Astrocyte of the cerebellum (primary cell): ENCODE measurements at regions not wholly inside any gene's neighbourhood (a gene's known extent, or its start where the extent isn't known, plus 50 kb on each side); places are given as distances from the start of the nearest gene placed in this dataset.

Experiments used
- DNase-seq: peaks from one replicate; pipeline ENCODE4 v3.0.0-alpha.2; 2011; ENCODE audit warnings: low read depth
- H3K4me3 ChIP-seq: 2 replicates; pipeline ENCODE4 v1.5.1; 2011; ENCODE audit warnings: mild to moderate bottlenecking, low read depth, low read length, moderate library complexity
- CTCF ChIP-seq: IDR thresholded peaks from 2 replicates; pipeline ENCODE4 v1.5.1; 2012; ENCODE audit warnings: low read length, low read depth, moderate library complexity, mild to moderate bottlenecking; ENCODE audit errors: missing control alignments
- in situ Hi-C: cut with HindIII; loops from 2 replicates; pipeline ENCODE4 v1.10.0; 2017; ENCODE audit warnings: low sequenced_read_pairs

- H3K4me3 ChIP-seq: no peak overlapping the region
- in situ Hi-C loops: no loop called here
- TF ChIP-seq CTCF: no peak
- no peak for DNase-seq
These were observed 190.1 kb upstream of the SPRED2 start for GRCh38 chr2:65622499-65622898.

GRCh38 chr2:65620524-65620923 lies 188.1 kb upstream of the SPRED2 start:
- in situ Hi-C loops: no loop called here
- H3K4me3 ChIP-seq: no peak overlapping the region
- TF ChIP-seq CTCF: peak; percentile 23
- no peak for DNase-seq

- no peak for TF ChIP-seq CTCF
- DNase-seq: no peak
- no peak overlapping the region for H3K4me3 ChIP-seq
- in situ Hi-C loops: no loop called here
These were observed 187.6 kb upstream of the SPRED2 start for GRCh38 chr2:65620026-65620425.

- no peak for TF ChIP-seq CTCF
- no peak overlapping the region for H3K4me3 ChIP-seq
- in situ Hi-C loops: no loop called here
- DNase-seq: no peak
These were observed 183.2 kb upstream of the SPRED2 start for GRCh38 chr2:65615602-65616001.

- no peak for DNase-seq
- H3K4me3 ChIP-seq: no peak overlapping the region
- in situ Hi-C loops: no loop called here
- TF ChIP-seq CTCF: no peak
These were observed 181.7 kb upstream of the SPRED2 start for GRCh38 chr2:65613968-65614555.

GRCh38 chr2:65611488-65611887 lies 179.1 kb upstream of the SPRED2 start:
- TF ChIP-seq CTCF: no peak
- H3K4me3 ChIP-seq: no peak overlapping the region
- no peak for DNase-seq
- in situ Hi-C loops: no loop called here
